Astrocyte of the cerebellum (primary cell): ENCODE measurements at regions not wholly inside any gene's neighbourhood (a gene's known extent, or its start where the extent isn't known, plus 50 kb on each side); places are given as distances from the start of the nearest gene placed in this dataset.

Experiments used
- DNase-seq: peaks from one replicate; pipeline ENCODE4 v3.0.0-alpha.2; 2011; ENCODE audit warnings: low read depth
- H3K4me3 ChIP-seq: 2 replicates; pipeline ENCODE4 v1.5.1; 2011; ENCODE audit warnings: mild to moderate bottlenecking, low read depth, low read length, moderate library complexity
- in situ Hi-C: cut with HindIII; loops from 2 replicates; pipeline ENCODE4 v1.10.0; 2017; ENCODE audit warnings: low sequenced_read_pairs
- TF ChIP-seq, protein P1 (sequence below): IDR thresholded peaks from 2 replicates; pipeline ENCODE4 v1.5.1; 2012; ENCODE audit warnings: low read length, low read depth, moderate library complexity, mild to moderate bottlenecking; ENCODE audit errors: missing control alignments

DNA sequence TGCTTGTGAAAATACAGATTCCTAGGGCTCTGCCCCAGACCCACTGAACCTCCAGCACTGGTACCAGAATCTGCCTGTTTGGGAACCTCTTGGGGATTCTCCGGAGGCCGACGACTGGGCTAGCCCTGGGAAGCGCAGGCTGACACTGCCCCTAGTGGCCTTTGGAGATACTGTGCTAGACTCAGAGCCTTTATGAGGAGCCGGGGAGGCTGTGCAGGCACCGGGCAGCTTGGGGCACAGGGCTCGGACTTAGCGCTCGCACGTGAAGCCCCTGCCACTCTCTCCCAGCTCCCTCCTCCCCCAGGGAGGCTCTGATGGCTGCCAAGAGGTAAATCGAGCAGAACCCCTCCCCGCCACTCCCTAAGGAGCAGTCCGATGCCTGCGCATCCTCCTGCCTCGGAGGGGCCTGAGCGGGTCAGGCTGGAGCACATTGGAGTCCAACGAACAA, 144.6 kb upstream of the TNR start:
- H3K4me3 ChIP-seq = no peak overlapping the region
- peak; percentile 3 for DNase-seq
- in situ Hi-C loops = no loop called here
- TF ChIP-seq, protein P1, sequence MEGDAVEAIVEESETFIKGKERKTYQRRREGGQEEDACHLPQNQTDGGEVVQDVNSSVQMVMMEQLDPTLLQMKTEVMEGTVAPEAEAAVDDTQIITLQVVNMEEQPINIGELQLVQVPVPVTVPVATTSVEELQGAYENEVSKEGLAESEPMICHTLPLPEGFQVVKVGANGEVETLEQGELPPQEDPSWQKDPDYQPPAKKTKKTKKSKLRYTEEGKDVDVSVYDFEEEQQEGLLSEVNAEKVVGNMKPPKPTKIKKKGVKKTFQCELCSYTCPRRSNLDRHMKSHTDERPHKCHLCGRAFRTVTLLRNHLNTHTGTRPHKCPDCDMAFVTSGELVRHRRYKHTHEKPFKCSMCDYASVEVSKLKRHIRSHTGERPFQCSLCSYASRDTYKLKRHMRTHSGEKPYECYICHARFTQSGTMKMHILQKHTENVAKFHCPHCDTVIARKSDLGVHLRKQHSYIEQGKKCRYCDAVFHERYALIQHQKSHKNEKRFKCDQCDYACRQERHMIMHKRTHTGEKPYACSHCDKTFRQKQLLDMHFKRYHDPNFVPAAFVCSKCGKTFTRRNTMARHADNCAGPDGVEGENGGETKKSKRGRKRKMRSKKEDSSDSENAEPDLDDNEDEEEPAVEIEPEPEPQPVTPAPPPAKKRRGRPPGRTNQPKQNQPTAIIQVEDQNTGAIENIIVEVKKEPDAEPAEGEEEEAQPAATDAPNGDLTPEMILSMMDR = peak; percentile 87

GRCh38 chr1:175887521-175887920, 144.1 kb upstream of the TNR start:
- TF ChIP-seq, protein P1 = no peak
- no peak overlapping the region for H3K4me3 ChIP-seq
- no peak for DNase-seq
- in situ Hi-C loops = no loop called here

GRCh38 chr1:175885326-175885725, 141.9 kb upstream of the TNR start:
- no peak for DNase-seq
- in situ Hi-C loops = no loop called here
- TF ChIP-seq, protein P1 = no peak
- H3K4me3 ChIP-seq = no peak overlapping the region

DNA sequence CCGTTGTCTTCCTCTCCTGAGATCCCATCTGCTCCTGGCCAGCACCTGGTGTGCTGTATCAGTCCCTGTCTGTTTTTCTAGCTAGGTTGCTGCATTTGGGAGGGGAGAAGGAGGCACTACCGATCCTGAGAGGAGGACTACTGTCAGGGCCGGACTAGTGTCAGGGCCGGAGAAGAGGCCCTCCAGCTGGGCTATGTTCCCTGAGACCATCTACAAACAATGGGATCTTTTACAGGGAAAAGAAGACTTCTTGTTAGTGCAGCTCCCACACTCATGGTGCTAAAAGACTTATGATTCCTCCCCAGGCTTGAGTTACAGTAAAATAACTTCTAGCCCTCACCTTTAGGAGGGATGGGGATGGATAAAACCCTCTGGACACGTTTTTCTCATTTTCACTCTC, 141.0 kb upstream of the TNR start:
- no peak overlapping the region for H3K4me3 ChIP-seq
- DNase-seq = no peak
- TF ChIP-seq, protein P1 = no peak
- in situ Hi-C loops = no loop called here

DNA sequence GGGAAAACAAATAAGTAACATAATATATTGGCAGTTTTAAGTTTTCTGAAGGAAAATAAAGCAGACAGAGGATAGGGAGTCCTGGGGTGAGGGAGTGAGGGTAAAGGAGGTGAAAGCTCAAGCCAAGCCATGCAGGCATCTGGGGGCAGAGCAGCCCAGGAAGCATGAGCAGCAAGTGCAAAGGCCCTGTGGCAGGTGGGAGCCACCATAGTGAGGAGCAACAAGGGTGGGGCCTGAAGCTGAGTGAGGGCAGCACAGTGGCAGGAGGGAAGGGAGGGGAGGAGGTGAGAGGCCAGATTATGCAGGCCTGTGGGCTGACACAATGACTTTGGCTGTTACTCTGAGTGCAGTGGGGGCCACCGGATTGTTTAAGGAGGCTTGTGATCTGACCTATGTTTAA, 138.8 kb upstream of the TNR start:
- in situ Hi-C loops = no loop called here
- H3K4me3 ChIP-seq = no peak overlapping the region
- TF ChIP-seq, protein P1 = no peak

DNA sequence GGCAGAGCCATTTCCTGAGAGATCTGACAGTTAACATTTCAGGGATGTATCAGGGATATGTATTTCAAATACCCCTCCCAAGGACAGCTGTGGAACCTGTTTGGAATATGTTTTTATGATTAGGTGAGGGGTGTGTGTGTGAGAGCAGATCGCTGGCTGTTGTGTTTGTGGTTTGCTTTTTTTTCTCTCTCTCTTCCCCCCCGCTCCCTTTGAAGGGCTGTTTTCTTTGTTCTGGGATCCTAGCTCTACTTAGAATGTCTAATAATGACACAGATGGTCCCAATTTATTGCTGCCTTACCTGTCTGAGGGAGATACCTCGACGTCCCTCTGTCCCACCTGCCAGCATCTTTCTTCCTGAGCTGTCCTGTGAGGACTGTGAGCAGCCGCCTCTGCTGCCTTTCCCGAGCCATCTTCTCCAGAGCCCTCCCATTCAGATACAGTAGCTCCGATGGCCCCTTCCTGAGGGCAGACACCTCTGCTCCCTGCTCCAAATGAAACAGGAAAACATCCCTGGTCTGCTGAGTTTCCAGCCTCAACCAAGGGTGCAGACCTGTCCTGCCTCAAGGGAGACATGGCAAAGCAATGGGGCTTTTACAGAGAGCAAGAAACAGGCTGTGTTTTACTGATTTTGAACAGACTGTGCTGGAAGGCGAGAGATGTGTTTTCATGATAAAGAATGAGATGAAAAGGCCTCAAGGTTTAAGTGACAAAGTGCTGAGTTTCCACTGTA, 138.0 kb upstream of the TNR start:
- no peak overlapping the region for H3K4me3 ChIP-seq
- TF ChIP-seq, protein P1 = no peak
- in situ Hi-C loops = no loop called here
- DNase-seq = no peak

More for the DNA sequence above, 138.8 kb upstream of the TNR start:
- DNase-seq = no peak
